Astrocyte (in vitro differentiated cells and primary cell): ENCODE measurements at regions not wholly inside any gene's neighbourhood (a gene's known extent, or its start where the extent isn't known, plus 50 kb on each side); places are given as distances from the start of the nearest gene placed in this dataset.

Experiments used
- EZH2 ChIP-seq: IDR thresholded peaks from 2 replicates; pipeline ENCODE4 v1.6.1; 2012; ENCODE audit warnings: mild to moderate bottlenecking, low read length, inconsistent platforms; ENCODE audit not compliant: insufficient read depth
- TF ChIP-seq, protein P1 (sequence below): IDR thresholded peaks from 2 replicates; pipeline ENCODE4 v1.5.1; 2011; ENCODE audit warnings: low read depth, mild to moderate bottlenecking, inconsistent platforms, low read length, moderate library complexity; ENCODE audit not compliant: insufficient read depth

DNA sequence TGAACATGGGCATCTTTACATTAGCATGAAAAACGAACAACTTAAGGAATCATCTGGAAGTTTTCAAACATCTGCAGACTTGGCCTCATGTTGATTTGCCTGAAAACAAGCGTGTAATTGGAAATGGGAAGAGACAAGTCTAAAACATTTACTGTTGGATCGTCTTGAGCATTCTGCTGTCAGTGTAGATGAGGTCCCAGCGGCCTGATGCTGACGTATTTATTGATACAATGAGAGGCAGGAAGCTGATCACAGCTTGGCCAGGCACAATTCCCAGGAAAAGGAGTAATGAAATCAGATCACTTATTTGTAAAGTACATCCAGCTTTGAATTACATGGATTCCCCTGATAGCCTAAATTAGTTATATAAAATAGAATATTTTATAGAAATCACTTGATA, 210.6 kb downstream of the CLCN4 start:
- TF ChIP-seq, protein P1, sequence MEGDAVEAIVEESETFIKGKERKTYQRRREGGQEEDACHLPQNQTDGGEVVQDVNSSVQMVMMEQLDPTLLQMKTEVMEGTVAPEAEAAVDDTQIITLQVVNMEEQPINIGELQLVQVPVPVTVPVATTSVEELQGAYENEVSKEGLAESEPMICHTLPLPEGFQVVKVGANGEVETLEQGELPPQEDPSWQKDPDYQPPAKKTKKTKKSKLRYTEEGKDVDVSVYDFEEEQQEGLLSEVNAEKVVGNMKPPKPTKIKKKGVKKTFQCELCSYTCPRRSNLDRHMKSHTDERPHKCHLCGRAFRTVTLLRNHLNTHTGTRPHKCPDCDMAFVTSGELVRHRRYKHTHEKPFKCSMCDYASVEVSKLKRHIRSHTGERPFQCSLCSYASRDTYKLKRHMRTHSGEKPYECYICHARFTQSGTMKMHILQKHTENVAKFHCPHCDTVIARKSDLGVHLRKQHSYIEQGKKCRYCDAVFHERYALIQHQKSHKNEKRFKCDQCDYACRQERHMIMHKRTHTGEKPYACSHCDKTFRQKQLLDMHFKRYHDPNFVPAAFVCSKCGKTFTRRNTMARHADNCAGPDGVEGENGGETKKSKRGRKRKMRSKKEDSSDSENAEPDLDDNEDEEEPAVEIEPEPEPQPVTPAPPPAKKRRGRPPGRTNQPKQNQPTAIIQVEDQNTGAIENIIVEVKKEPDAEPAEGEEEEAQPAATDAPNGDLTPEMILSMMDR, result no peak
- TF ChIP-seq EZH2, result no peak
